ENCODE measurements at regions not wholly inside any gene's neighbourhood (a gene's known extent, or its start where the extent isn't known, plus 50 kb on each side); places are given as distances from the start of the nearest gene placed in this dataset.

- no peak overlapping the region for H3K4me3 ChIP-seq (replicated peaks in 1 of 3; ENCODE audit: insufficient read depth in 1 of 3, low read depth in 2 of 3, low read length in 3 of 3)
- peaks cover 0 to 4% of the 10 kb centered on the region in 2 experiments; a peak in 1 of 5 replicates for H3K27me3 ChIP-seq (ENCODE audit: control insufficient read depth in 1 of 2, insufficient read depth in 2 of 2, low read length in 2 of 2)
- intact Hi-C loops (cut with micrococcal nuclease; ENCODE audit: unreplicated experiment) (no loop called here), in situ Hi-C loops (cut with HindIII; ENCODE audit: extremely low pct_ligation_motif_present, low pct_unique_long_range_greater_than_20kb) (no loop called here)
- no peak for DNase-seq (ENCODE audit: low spot score)
- ChIA-PET POLR2A (no interaction called here), CTCF (ENCODE audit: low intra/inter-chr PET ratio, low total read pairs) (no interaction called here)
- H3K36me3 ChIP-seq (replicated peaks in 1 of 2; ENCODE audit: control insufficient read depth in 1 of 2, insufficient read depth in 2 of 2, low read length in 2 of 2), result no peaks in the 10 kb centered on the region
- ATAC-seq, result no peak
- FAIRE-seq, result no peak
- H3K27ac ChIP-seq (ENCODE audit: extremely low read length, insufficient read depth, low read length), result no peak overlapping the region
- H2AFZ ChIP-seq (ENCODE audit: low read length), result no peak overlapping the region
- BruUV-seq (replicated peaks), result no TSS peak
- H3K4me1 ChIP-seq (ENCODE audit: insufficient read depth, low read length), result no peaks in the 10 kb centered on the region
- peaks cover 9% of the 10 kb centered on the region for H3K9me3 ChIP-seq (ENCODE audit: low read length)
- H3K79me2 ChIP-seq (ENCODE audit: insufficient read depth, low read length), result no peaks in the 10 kb centered on the region
- no peak overlapping the region for H3K9ac ChIP-seq (ENCODE audit: insufficient read depth, low read depth, low read length)
- H4K20me1 ChIP-seq (ENCODE audit: insufficient read depth, low read length), result no peaks in the 10 kb centered on the region
- WGBS (ENCODE audit: low lambda C conversion rate), result 5% methylated on average over 3 of the region's 3 CpGs
- no peak for TF ChIP-seq ZNF205 (CRISPR knock-in tag; IDR thresholded peaks at IDR 0.05)
- no peak for TF ChIP-seq ZNF501 (CRISPR knock-in tag; IDR thresholded peaks at IDR 0.05)
- TF ChIP-seq ISX (CRISPR knock-in tag; conservative IDR thresholded peaks at IDR 0.05), result no peak
- no peak for TF ChIP-seq CREBL2 (CRISPR knock-in tag; IDR thresholded peaks at IDR 0.05; ENCODE audit: borderline replicate concordance)
- no peak for TF ChIP-seq STAT5B (CRISPR knock-in tag; IDR thresholded peaks at IDR 0.05)
- no peak for TF ChIP-seq BRF2 (CRISPR knock-in tag; IDR thresholded peaks at IDR 0.05)
- no peak overlapping the region for H3K4me2 ChIP-seq (ENCODE audit: low read depth, low read length)
Measured at GRCh38 chr6:165869526-165869925, 206.5 kb upstream of the PDE10A start.

GRCh38 chr6:165864925-165865324, 201.9 kb upstream of the PDE10A start:
- Histone ChIP-seq H3K79me2 (ENCODE audit: insufficient read depth, low read length) (no peaks in the 10 kb centered on the region), H3K4me1 (ENCODE audit: insufficient read depth, low read length) (no peaks in the 10 kb centered on the region), H3K4me3 (replicated peaks in 1 of 3; ENCODE audit: insufficient read depth in 1 of 3, low read depth in 2 of 3, low read length in 3 of 3) (no peak overlapping the region), H4K20me1 (ENCODE audit: insufficient read depth, low read length) (no peaks in the 10 kb centered on the region), H3K27me3 (ENCODE audit: control insufficient read depth in 1 of 2, insufficient read depth in 2 of 2, low read length in 2 of 2) (peaks cover 0 to 10% of the 10 kb centered on the region in 2 experiments; a peak in 2 of 5 replicates), H3K27ac (ENCODE audit: extremely low read length, insufficient read depth, low read length) (no peak overlapping the region), H2AFZ (ENCODE audit: low read length) (no peak overlapping the region), H3K36me3 (replicated peaks in 1 of 2; ENCODE audit: control insufficient read depth in 1 of 2, insufficient read depth in 2 of 2, low read length in 2 of 2) (no peaks in the 10 kb centered on the region), H3K9ac (ENCODE audit: insufficient read depth, low read depth, low read length) (no peak overlapping the region), H3K9me3 (ENCODE audit: low read length) (peaks cover 8% of the 10 kb centered on the region), H3K4me2 (ENCODE audit: low read depth, low read length) (no peak overlapping the region)
- FAIRE-seq (no peak), ATAC-seq (no peak), DNase-seq (ENCODE audit: low spot score) (no peak)
- 48% methylated on average over 1 of the region's 1 CpG for WGBS (ENCODE audit: low lambda C conversion rate)
- BruUV-seq (replicated peaks), result no TSS peak
- intact Hi-C loops (cut with micrococcal nuclease; ENCODE audit: unreplicated experiment) (no loop called here), in situ Hi-C loops (cut with HindIII; ENCODE audit: extremely low pct_ligation_motif_present, low pct_unique_long_range_greater_than_20kb) (no loop called here)
- CTCF ChIA-PET (ENCODE audit: low intra/inter-chr PET ratio, low total read pairs), result no interaction called here
- POLR2A ChIA-PET, result no interaction called here
- TF ChIP-seq ATF7-NPFF (CRISPR knock-in tag; IDR thresholded peaks at IDR 0.05; ENCODE audit: low read depth) (no peak), U2AF1 (optimal IDR thresholded peaks at IDR 0.05; ENCODE audit: low read depth, low read length) (no peak), ZNF768 (CRISPR knock-in tag; IDR thresholded peaks at IDR 0.05) (no peak), ZNF558 (CRISPR knock-in tag; IDR thresholded peaks at IDR 0.05; ENCODE audit: borderline replicate concordance) (no peak), STAT6 (CRISPR knock-in tag; IDR thresholded peaks at IDR 0.05; ENCODE audit: borderline replicate concordance) (no peak), SRF (IDR thresholded peaks at IDR 0.05; ENCODE audit: low read depth, low read length) (no peak), ZNF33A (CRISPR knock-in tag; IDR thresholded peaks at IDR 0.05; ENCODE audit: borderline replicate concordance) (no peak), UBTF (CRISPR knock-in tag; IDR thresholded peaks at IDR 0.05) (no peak)
